Neural crest cell (in vitro differentiated cells): ENCODE measurements at regions not wholly inside any gene's neighbourhood (a gene's known extent, or its start where the extent isn't known, plus 50 kb on each side); places are given as distances from the start of the nearest gene placed in this dataset.
"Not testable (repeated sequence)": the region's sequence is repeated elsewhere in the genome, so short reads cannot be mapped to it uniquely, and the experiment has no call there.

ENCODE experiments used
- DNase-seq: peaks from one replicate; pipeline ENCODE4 v3.0.0; 2021; ENCODE audit warnings: low read depth, mixed read lengths, low spot score
- H3K27ac Mint-ChIP-seq: one replicate; pipeline ENCODE4 v1.8.0; 2021; ENCODE audit warnings: mild to moderate bottlenecking, mixed read lengths; ENCODE audit not compliant: unreplicated experiment
- H3K27me3 Mint-ChIP-seq: 2 replicates; pipeline ENCODE4 v1.8.0; 2021; ENCODE audit warnings: low read depth, mild to moderate bottlenecking, mixed read lengths
- H3K36me3 Mint-ChIP-seq: 2 replicates; pipeline ENCODE4 v1.8.0; 2021; ENCODE audit warnings: low read depth, mild to moderate bottlenecking, mixed read lengths
- H3K4me1 Mint-ChIP-seq: 2 replicates; pipeline ENCODE4 v1.8.0; 2021; ENCODE audit warnings: mixed read lengths
- H3K4me3 Mint-ChIP-seq: one replicate; pipeline ENCODE4 v1.8.0; 2021; ENCODE audit warnings: mild to moderate bottlenecking, mixed read lengths
- H3K9me3 Mint-ChIP-seq: 2 replicates; pipeline ENCODE4 v1.8.0; 2021; ENCODE audit warnings: mixed read lengths
- CTCF ChIP-seq: fragments of 200-600 bp; sonication (generic); conservative IDR thresholded peaks from 2 replicates; pipeline ENCODE4 v1.5.0; 2021; ENCODE audit warnings: antibody characterized with exemption, mild to moderate bottlenecking

GRCh38 chr6:3965071-3965718 lies 113.7 kb downstream of the FAM217A start:
- Mint-ChIP-seq H3K4me3 (no peak overlapping the region), H3K4me1 (peaks cover 13% of the 10 kb centered on the region), H3K9me3 (no peaks in the 10 kb centered on the region), H3K27ac (no peak overlapping the region), H3K27me3 (no peaks in the 10 kb centered on the region), H3K36me3 (no peaks in the 10 kb centered on the region)
- TF ChIP-seq CTCF: no peak
- DNase-seq: no peak

- no peak for DNase-seq
- H3K36me3 Mint-ChIP-seq: no peaks in the 10 kb centered on the region
- H3K9me3 Mint-ChIP-seq: no peaks in the 10 kb centered on the region
- no peak overlapping the region for H3K4me3 Mint-ChIP-seq
- peaks cover 13% of the 10 kb centered on the region for H3K4me1 Mint-ChIP-seq
- no peaks in the 10 kb centered on the region for H3K27me3 Mint-ChIP-seq
- H3K27ac Mint-ChIP-seq: no peak overlapping the region
- TF ChIP-seq CTCF: no peak
Measured at GRCh38 chr6:3966426-3966825, 112.5 kb downstream of the FAM217A start.

GRCh38 chr6:3970097-3970496 lies 108.8 kb downstream of the FAM217A start:
- Mint-ChIP-seq H3K9me3 (no peaks in the 10 kb centered on the region), H3K36me3 (no peaks in the 10 kb centered on the region), H3K4me1 (no peaks in the 10 kb centered on the region), H3K27me3 (no peaks in the 10 kb centered on the region), H3K27ac (no peak overlapping the region), H3K4me3 (no peak overlapping the region)
- no peak for DNase-seq
- no peak for TF ChIP-seq CTCF

GRCh38 chr6:3973152-3973551 lies 105.8 kb downstream of the FAM217A start:
- not testable (repeated sequence) for H3K27me3 Mint-ChIP-seq, DNase-seq, H3K4me3 Mint-ChIP-seq, H3K4me1 Mint-ChIP-seq, H3K27ac Mint-ChIP-seq, H3K36me3 Mint-ChIP-seq, H3K9me3 Mint-ChIP-seq

- no peak overlapping the region for H3K4me3 Mint-ChIP-seq
- peaks cover 5% of the 10 kb centered on the region for H3K36me3 Mint-ChIP-seq
- no peaks in the 10 kb centered on the region for H3K9me3 Mint-ChIP-seq
- peak; percentile 75 for TF ChIP-seq CTCF
- DNase-seq: no peak
- no peaks in the 10 kb centered on the region for H3K27me3 Mint-ChIP-seq
- H3K4me1 Mint-ChIP-seq: peaks cover 4% of the 10 kb centered on the region
- H3K27ac Mint-ChIP-seq: no peak overlapping the region
Measured at GRCh38 chr6:3977875-3978711, 100.8 kb downstream of the FAM217A start.

- not testable (repeated sequence) for H3K36me3 Mint-ChIP-seq, H3K4me3 Mint-ChIP-seq, H3K27me3 Mint-ChIP-seq, H3K27ac Mint-ChIP-seq, H3K9me3 Mint-ChIP-seq, DNase-seq, H3K4me1 Mint-ChIP-seq
Measured at GRCh38 chr6:3978966-3979365, 100.0 kb downstream of the FAM217A start.
